Esophagus muscularis mucosa (tissue), 4 donors: ENCODE measurements at regions not wholly inside any gene's neighbourhood (a gene's known extent, or its start where the extent isn't known, plus 50 kb on each side); places are given as distances from the start of the nearest gene placed in this dataset.

Experiments
- DNase-seq: peaks from one replicate; pipeline ENCODE4 v3.0.0-alpha.2; 2017; ENCODE audit errors: extremely low spot score
- H3K27ac ChIP-seq, 4 donors: fragments of 200-600 bp; sonication (generic); replicated peaks in 1 of 4; 1 replicate in 3 of 4; 2 replicates in 1 of 4; pipeline ENCODE4 v1.5.1; 2016 to 2019; ENCODE audit warnings: mild to moderate bottlenecking in 1 of 4
- H3K27me3 ChIP-seq, 4 donors: fragments of 200-600 bp; sonication (generic); one replicate each; pipeline versions ENCODE4 v1.5.1 to v1.6.0; 2016 to 2019
- H3K36me3 ChIP-seq, 4 donors: fragments of 200-600 bp; sonication (generic); one replicate each; pipeline ENCODE4 v1.5.1; 2016 to 2019
- H3K4me1 ChIP-seq, 4 donors: fragments of 200-600 bp; sonication (generic); one replicate each; pipeline ENCODE4 v1.5.1; 2016 to 2019
- H3K4me3 ChIP-seq, 4 donors: fragments of 200-600 bp; sonication (generic); 1 replicate in 2 of 4; 2 replicates in 2 of 4; pipeline ENCODE4 v1.5.1; 2016 to 2019; ENCODE audit warnings: mild to moderate bottlenecking in 4 of 4, moderate library complexity in 1 of 4
- H3K9me3 ChIP-seq, 4 donors: fragments of 200-600 bp; sonication (generic); 1 replicate in 3 of 4; 2 replicates in 1 of 4; pipeline ENCODE4 v1.5.1; 2016 to 2019
- EP300 ChIP-seq: sonication (generic); formaldehyde crosslinking; IDR thresholded peaks from one replicate; pipeline ENCODE4 v1.6.1; 2017; ENCODE audit warnings: antibody characterized with exemption
- POLR2A ChIP-seq: fragments of 450-650 bp; IDR thresholded peaks from one replicate; pipeline ENCODE4 v1.6.1; 2017; ENCODE audit warnings: antibody characterized with exemption, moderate library complexity, mild to moderate bottlenecking, low read depth
- POLR2AphosphoS5 ChIP-seq, 2 donors: sonication (generic); formaldehyde crosslinking; IDR thresholded peaks; one replicate each; pipeline ENCODE4 v1.6.1; 2017; ENCODE audit warnings: antibody characterized with exemption in 2 of 2
- WGBS: methylation state at CpG from one replicate; pipeline ENCODE4 v1.1.5; 2018; 5-methylcytosine and 5-hydroxymethylcytosine counted together
- intact Hi-C: fragments of 100-400 bp; cut with DNase I; formaldehyde crosslinking; loops from one replicate; pipeline ENCODE4 v1.15.1; 2023
- TF ChIP-seq, protein P1 (sequence below), 3 experiments: fragments of 200-600 bp in 2 of 3; fragments of 450-650 bp in 1 of 3; sonication (generic) in 2 of 3; IDR thresholded peaks; one replicate each; pipeline ENCODE4 v1.5.1; 2017 to 2019; ENCODE audit warnings: antibody characterized with exemption in 3 of 3, mild to moderate bottlenecking in 2 of 3, moderate library complexity in 1 of 3

DNA sequence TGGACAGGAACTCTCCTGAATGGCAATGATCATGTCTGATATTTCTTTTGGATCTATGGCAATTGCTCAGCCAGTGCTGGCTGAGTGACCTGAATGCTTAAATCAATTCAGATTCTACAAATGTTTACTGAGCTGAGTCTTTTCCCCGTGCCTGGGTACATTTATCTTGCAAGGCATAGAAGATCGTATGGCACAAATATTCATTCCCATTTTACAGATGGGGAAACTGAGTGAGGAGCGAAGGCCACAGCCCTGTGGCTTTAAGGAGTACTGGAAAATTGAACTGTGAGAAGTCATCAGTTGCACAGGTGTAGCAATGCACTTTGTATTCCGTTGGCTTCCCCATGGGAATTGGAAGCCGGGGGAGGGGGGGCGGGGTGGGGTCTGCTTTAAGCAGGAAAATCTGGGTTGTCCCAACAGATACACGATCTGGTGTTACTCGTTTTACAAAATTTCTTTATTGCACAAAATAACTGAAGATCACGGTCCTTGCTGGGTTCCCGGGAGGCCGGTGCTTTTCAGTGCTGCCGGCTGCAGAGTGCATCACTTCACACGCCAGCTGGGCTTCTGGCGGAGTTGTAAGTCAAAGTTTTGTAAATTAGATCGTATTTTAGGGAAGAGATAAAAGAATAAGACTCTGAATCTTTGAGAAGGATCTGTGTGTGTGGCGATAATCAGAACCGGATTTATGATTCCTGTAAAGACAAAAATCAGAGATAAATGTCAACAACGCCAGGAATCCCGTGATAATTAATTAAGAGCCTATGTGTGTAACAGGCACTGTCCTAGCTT lies 75.0 kb upstream of the MAP1LC3B2 start:
- Histone ChIP-seq H3K9me3 (peaks cover 0 to 12% (median 4%) of the 10 kb centered on the region in 4 donors), H3K27me3 (peaks cover 0 to 8% (median 0%) of the 10 kb centered on the region in 4 donors), H3K27ac (no peak overlapping the region), H3K36me3 (no peaks in the 10 kb centered on the region), H3K4me1 (peaks cover 0 to 7% (median 0%) of the 10 kb centered on the region in 4 donors), H3K4me3 (no peak overlapping the region)
- TF ChIP-seq POLR2A (no peak), EP300 (no peak)
- TF ChIP-seq, protein P1, sequence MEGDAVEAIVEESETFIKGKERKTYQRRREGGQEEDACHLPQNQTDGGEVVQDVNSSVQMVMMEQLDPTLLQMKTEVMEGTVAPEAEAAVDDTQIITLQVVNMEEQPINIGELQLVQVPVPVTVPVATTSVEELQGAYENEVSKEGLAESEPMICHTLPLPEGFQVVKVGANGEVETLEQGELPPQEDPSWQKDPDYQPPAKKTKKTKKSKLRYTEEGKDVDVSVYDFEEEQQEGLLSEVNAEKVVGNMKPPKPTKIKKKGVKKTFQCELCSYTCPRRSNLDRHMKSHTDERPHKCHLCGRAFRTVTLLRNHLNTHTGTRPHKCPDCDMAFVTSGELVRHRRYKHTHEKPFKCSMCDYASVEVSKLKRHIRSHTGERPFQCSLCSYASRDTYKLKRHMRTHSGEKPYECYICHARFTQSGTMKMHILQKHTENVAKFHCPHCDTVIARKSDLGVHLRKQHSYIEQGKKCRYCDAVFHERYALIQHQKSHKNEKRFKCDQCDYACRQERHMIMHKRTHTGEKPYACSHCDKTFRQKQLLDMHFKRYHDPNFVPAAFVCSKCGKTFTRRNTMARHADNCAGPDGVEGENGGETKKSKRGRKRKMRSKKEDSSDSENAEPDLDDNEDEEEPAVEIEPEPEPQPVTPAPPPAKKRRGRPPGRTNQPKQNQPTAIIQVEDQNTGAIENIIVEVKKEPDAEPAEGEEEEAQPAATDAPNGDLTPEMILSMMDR (IDR thresholded peaks at IDR 0.05): no peak
- intact Hi-C loops: no loop called here
- 76% methylated on average over 19 of the region's 19 CpGs for WGBS
- no peak for DNase-seq

GRCh38 chr12:116484807-116485206 lies 74.4 kb upstream of the MAP1LC3B2 start:
- Histone ChIP-seq H3K27ac (no peak overlapping the region), H3K4me1 (peaks cover 0 to 7% (median 0%) of the 10 kb centered on the region in 4 donors), H3K4me3 (no peak overlapping the region), H3K9me3 (peaks cover 0 to 12% (median 4%) of the 10 kb centered on the region in 4 donors), H3K27me3 (peaks cover 0 to 8% (median 0%) of the 10 kb centered on the region in 4 donors), H3K36me3 (no peaks in the 10 kb centered on the region)
- intact Hi-C loops: no loop called here
- no peak for DNase-seq
- WGBS: 73% methylated on average over 5 of the region's 5 CpGs
- TF ChIP-seq POLR2A: no peak
- TF ChIP-seq POLR2AphosphoS5 (IDR thresholded peaks at IDR 0.05): no peak
- no peak for TF ChIP-seq EP300
- TF ChIP-seq, protein P1 (IDR thresholded peaks at IDR 0.05): no peak

DNA sequence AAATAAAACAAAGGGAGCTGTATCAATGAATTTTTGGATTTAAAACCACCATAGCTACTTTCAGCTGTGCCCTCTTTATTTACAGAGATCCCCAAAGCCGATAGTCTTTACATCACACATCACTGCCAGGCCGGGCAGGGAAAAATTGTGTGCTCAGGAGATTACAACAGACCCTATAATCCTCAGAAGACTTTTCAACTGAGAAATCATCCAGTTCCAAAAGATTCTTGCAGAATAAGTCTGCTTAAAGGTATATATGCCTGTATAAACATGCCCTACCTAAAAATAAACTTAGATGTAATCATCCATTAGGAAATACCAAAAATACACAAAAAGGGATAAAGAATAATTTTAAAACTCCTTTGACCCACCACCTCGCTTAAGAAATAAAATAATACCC lies 70.1 kb upstream of the MAP1LC3B2 start:
- intact Hi-C loops: no loop called here
- WGBS: 74% methylated on average over 3 of the region's 3 CpGs
- H3K36me3 ChIP-seq: no peaks in the 10 kb centered on the region
- H3K4me1 ChIP-seq: peaks cover 0 to 7% (median 0%) of the 10 kb centered on the region in 4 donors
- no peak overlapping the region for H3K27ac ChIP-seq
- peaks cover 0 to 12% (median 4%) of the 10 kb centered on the region in 4 donors for H3K9me3 ChIP-seq
- no peak overlapping the region for H3K4me3 ChIP-seq
- no peaks in the 10 kb centered on the region for H3K27me3 ChIP-seq
- no peak for DNase-seq
- TF ChIP-seq, protein P1 (IDR thresholded peaks at IDR 0.05): no peak
- TF ChIP-seq POLR2A: no peak

GRCh38 chr12:116490471-116490870 lies 68.7 kb upstream of the MAP1LC3B2 start:
- 88% methylated on average over 2 of the region's 2 CpGs for WGBS
- Histone ChIP-seq H3K4me3 (no peak overlapping the region), H3K36me3 (no peaks in the 10 kb centered on the region), H3K9me3 (peaks cover 0 to 12% (median 4%) of the 10 kb centered on the region in 4 donors), H3K27ac (no peak overlapping the region), H3K4me1 (no peaks in the 10 kb centered on the region), H3K27me3 (no peaks in the 10 kb centered on the region)
- intact Hi-C loops: no loop called here
- TF ChIP-seq EP300 (no peak), POLR2AphosphoS5 (IDR thresholded peaks at IDR 0.05) (no peak)
- no peak for DNase-seq

DNA sequence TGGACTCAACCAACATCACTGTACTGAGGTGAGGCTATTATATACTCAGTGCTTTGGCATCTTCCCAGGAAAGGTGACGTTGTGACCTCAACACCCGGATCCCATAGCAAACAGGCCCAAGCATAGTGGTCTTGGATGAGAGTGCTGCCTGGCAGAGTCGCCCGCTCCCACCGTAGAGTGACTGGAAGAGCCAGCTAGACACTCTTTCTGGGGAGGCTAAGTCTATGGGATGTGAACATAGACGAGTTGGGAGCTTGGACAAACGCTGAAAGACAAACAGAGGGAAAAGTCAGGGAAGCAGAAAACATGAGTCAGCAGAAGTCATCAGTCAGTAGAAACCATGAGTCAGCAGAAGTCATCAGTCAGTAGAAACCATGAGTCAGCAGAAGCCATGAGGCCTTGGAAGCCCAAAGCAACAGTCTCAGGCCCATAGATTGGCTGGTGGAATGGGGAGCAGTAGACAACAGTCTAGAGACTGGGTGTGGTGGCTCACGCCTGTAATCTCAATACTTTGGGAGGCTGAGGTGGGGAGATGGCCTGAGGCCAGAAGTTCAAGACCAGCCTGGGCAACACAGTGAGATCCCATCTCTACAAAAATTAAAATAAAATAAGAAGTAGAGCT lies 66.4 kb upstream of the MAP1LC3B2 start:
- intact Hi-C loops: no loop called here
- 83% methylated on average over 8 of the region's 8 CpGs for WGBS
- no peak for TF ChIP-seq EP300
- TF ChIP-seq, protein P1 (IDR thresholded peaks at IDR 0.05): no peak
- TF ChIP-seq POLR2A: no peak
- TF ChIP-seq POLR2AphosphoS5 (IDR thresholded peaks at IDR 0.05): no peak

More for the DNA sequence above, 66.4 kb upstream of the MAP1LC3B2 start:
- DNase-seq: no peak
- Histone ChIP-seq H3K36me3 (no peaks in the 10 kb centered on the region), H3K27me3 (no peaks in the 10 kb centered on the region), H3K27ac (no peak overlapping the region), H3K4me1 (no peaks in the 10 kb centered on the region), H3K4me3 (no peak overlapping the region), H3K9me3 (peaks cover 0 to 6% (median 3%) of the 10 kb centered on the region in 4 donors)
